GM10248 (cell line): ENCODE measurements at regions not wholly inside any gene's neighbourhood (a gene's known extent, or its start where the extent isn't known, plus 50 kb on each side); places are given as distances from the start of the nearest gene placed in this dataset.

ENCODE experiments used
- CTCF ChIA-PET: fragments of 300-600 bp; sonication (Branson Sonifier 250); formaldehyde crosslinking; extraction: SDS; loops from one replicate; lab custom pipeline; 2021; ENCODE audit warnings: antibody characterized with exemption; lab: Yijun Ruan, JAX
- POLR2A ChIA-PET: fragments of 350-650 bp; sonication (Branson Sonifier 250); formaldehyde crosslinking; extraction: SDS; loops from one replicate; lab custom pipeline; 2020; ENCODE audit warnings: antibody characterized with exemption; lab: Yijun Ruan, JAX
- DNase-seq: peaks from one replicate; pipeline ENCODE4 v3.0.0; 2012; ENCODE audit errors: extremely low spot score
- CTCF ChIP-seq: IDR thresholded peaks from 2 replicates; pipeline ENCODE4 v1.5.1; 2012; ENCODE audit warnings: mild to moderate bottlenecking, low read depth; ENCODE audit errors: extremely low read depth, missing control alignments, control extremely low read depth

DNA sequence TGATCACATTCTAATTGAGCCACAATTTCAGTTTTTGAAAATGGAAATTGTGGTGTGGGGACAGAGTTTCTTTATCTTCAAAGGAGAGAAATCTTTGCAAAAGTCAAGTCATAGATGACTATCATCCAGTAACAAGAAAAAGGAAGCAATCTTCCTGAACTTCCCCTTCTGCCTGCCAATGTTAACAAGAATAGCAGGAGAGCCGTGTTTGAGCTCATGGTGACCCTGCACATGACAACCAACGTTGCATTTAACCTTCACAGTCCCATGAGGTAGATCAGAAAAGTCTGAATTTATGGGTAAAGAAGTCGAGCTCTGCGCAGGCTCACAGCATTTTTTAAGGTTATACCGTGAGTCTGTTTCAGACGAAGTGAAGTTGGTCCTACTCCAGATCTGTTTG, 454.9 kb downstream of the LPIN1 start:
- CTCF ChIA-PET: no interaction called here
- POLR2A ChIA-PET: no interaction called here
- TF ChIP-seq CTCF: no peak
- DNase-seq: no peak

DNA sequence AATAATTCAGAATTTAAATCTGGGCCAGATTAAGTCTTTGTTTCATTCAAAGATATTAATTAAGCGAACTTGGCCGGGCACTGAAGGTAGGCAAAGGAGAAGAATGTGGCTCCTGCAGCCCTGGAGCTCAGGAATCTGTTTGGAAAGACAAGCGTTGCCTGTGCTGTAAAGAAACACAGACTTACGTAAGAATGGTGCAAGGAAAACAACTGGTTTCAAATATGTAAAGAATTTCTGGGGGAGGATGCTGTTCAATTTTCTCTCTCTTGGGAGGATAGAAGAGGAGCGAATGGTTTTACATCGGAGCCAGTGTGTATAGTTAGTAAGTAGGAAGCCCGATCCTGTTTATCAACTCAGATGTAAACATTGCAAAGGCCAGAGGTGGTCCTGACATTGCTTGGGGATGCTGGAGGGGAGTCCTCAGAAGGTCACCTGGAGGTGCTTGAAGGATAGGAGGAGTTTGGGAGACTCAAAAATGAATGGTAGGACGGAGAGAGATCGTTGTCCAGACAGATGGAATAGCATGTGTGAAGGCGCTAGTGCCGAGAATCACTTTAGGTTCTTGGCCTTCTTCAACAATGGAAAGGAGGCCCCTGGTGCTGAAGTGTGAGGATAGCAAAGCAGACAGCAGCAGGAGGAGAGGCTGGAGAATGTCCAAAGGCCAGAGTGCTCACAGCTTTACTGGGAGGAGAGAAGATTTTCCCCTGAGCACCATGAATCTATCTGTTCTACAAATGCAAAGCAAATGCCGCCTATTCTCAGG, 456.1 kb downstream of the LPIN1 start:
- TF ChIP-seq CTCF: no peak
- no peak for DNase-seq
- POLR2A ChIA-PET: no interaction called here
- CTCF ChIA-PET: no interaction called here

- CTCF ChIA-PET: no interaction called here
- no peak for TF ChIP-seq CTCF
- POLR2A ChIA-PET: no interaction called here
- no peak for DNase-seq
These were observed 457.1 kb downstream of the LPIN1 start for GRCh38 chr2:12203528-12203927.

DNA sequence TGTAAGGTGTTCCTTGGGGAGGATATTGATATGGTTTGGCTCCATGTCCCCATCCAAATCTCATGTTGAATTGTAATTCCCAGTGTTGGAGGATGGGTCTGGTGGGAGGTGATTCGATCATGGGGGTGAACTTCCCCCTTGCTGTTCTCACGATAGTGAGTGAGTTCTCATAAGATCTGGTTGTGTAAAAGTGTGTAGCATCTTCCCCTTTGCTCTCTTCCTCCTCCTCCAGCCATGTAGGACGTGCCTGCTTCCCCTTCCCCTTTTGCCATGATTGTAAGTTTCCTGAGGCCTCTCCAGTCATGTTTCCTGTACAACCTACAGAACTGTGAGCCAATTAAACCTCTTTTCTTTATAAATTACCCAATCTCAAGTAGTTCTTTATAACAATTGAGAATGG, 458.7 kb downstream of the LPIN1 start:
- TF ChIP-seq CTCF: no peak
- ChIA-PET CTCF (no interaction called here), POLR2A (no interaction called here)
- no peak for DNase-seq

GRCh38 chr2:12207491-12207890, 461.1 kb downstream of the LPIN1 start:
- CTCF ChIA-PET: interaction anchor here (1.6 kb wide), 1 partner anchor 8 kb away, joined by 6 read pairs; no protein-coding TSS in a partner anchor
- POLR2A ChIA-PET: no interaction called here
- DNase-seq: no peak
- no peak for TF ChIP-seq CTCF

- CTCF ChIA-PET: interaction anchor here (1.5 kb wide), 1 partner anchor 22 kb away, joined by 3 read pairs; no protein-coding TSS in a partner anchor
These were observed 463.8 kb downstream of the LPIN1 start for GRCh38 chr2:12210016-12210933.

More at GRCh38 chr2:12210016-12210933, 463.8 kb downstream of the LPIN1 start:
- TF ChIP-seq CTCF: no peak
- POLR2A ChIA-PET: no interaction called here
- DNase-seq: no peak
